ENCODE measurements at regions not wholly inside any gene's neighbourhood (a gene's known extent, or its start where the extent isn't known, plus 50 kb on each side); places are given as distances from the start of the nearest gene placed in this dataset.

- FAIRE-seq (no peak), DNase-seq (ENCODE audit: low read depth in 1 of 2, low spot score in 1 of 2) (no peak), ATAC-seq (no peak)
- Histone ChIP-seq H3K9me3 (no peaks in the 10 kb centered on the region), H3K4me1 (no peaks in the 10 kb centered on the region), H3K4me2 (no peak overlapping the region), H3K27ac (no peak overlapping the region), H3K4me3 (no peak overlapping the region)
- POLR2A ChIA-PET = no interaction called here
- 66% methylated on average over 12 of the region's 13 CpGs for WGBS (ENCODE audit: missing lambda C conversion rate)
- TF ChIP-seq MAFK (IDR thresholded peaks at IDR 0.05; ENCODE audit: partially characterized antibody) (no peak), CEBPB (IDR thresholded peaks at IDR 0.05) (no peak), RARB (CRISPR knock-in tag; IDR thresholded peaks at IDR 0.05) (no peak), HOXB5 (CRISPR knock-in tag; IDR thresholded peaks at IDR 0.05) (no peak)
- CTCF ChIA-PET = no interaction called here
Observed at GRCh38 chr11:69869311-69869939, 50.2 kb upstream of the FGF3 start.

GRCh38 chr11:69870766-69871165, 51.5 kb upstream of the FGF3 start:
- ChIA-PET CTCF (no interaction called here), POLR2A (no interaction called here)
- no peak for DNase-seq (ENCODE audit: low read depth in 1 of 2, low spot score in 1 of 2)
- no peak for ATAC-seq
- H3K27ac ChIP-seq = no peak overlapping the region
- WGBS (ENCODE audit: missing lambda C conversion rate) = 49% methylated on average over 3 of the region's 3 CpGs
- no peaks in the 10 kb centered on the region for H3K4me1 ChIP-seq
- no peak overlapping the region for H3K4me3 ChIP-seq
- FAIRE-seq = no peak
- TF ChIP-seq NR3C1 (IDR thresholded peaks at IDR 0.05) (no peak), JUN (IDR thresholded peaks at IDR 0.05) (no peak)
- H3K9me3 ChIP-seq = no peaks in the 10 kb centered on the region
- no peak overlapping the region for H3K4me2 ChIP-seq

GRCh38 chr11:69873166-69874077, 54.2 kb upstream of the FGF3 start:
- CTCF ChIA-PET = interaction anchor here (0.8 to 2.0 kb wide), 10 partner anchors 14 to 323 kb away, joined by 3 to 7 read pairs (median 3); no protein-coding TSS in a partner anchor
- no peak for FAIRE-seq
- TF ChIP-seq GATA3 (IDR thresholded peaks at IDR 0.05; ENCODE audit: borderline replicate concordance) (no peak), HOXB5 (CRISPR knock-in tag; IDR thresholded peaks at IDR 0.05) (no peak), HMGXB4 (CRISPR knock-in tag; IDR thresholded peaks at IDR 0.05; ENCODE audit: borderline replicate concordance) (no peak), BHLHE40 (IDR thresholded peaks at IDR 0.05; ENCODE audit: low read depth, low read length) (no peak), JUN (IDR thresholded peaks at IDR 0.05) (no peak), NR3C1 (IDR thresholded peaks at IDR 0.05) (no peak), ZC3H11A (IDR thresholded peaks at IDR 0.05) (no peak), EHMT2 (IDR thresholded peaks at IDR 0.05; ENCODE audit: low read depth) (no peak), CHD4 (IDR thresholded peaks at IDR 0.05; ENCODE audit: borderline replicate concordance) (no peak), PBX3 (IDR thresholded peaks at IDR 0.05) (no peak), HES2 (IDR thresholded peaks at IDR 0.05) (no peak), ATOH8 (CRISPR knock-in tag; IDR thresholded peaks at IDR 0.05; ENCODE audit: low read depth) (no peak), SMC3 (IDR thresholded peaks at IDR 0.05) (no peak), TFCP2L1 (CRISPR knock-in tag; IDR thresholded peaks at IDR 0.05) (no peak), MAZ (IDR thresholded peaks at IDR 0.05; ENCODE audit: borderline replicate concordance, low read depth, low read length) (no peak), NFE2L2 (conservative IDR thresholded peaks at IDR 0.05; ENCODE audit: low read length) (no peak)

More at GRCh38 chr11:69873166-69874077, 54.2 kb upstream of the FGF3 start:
- H3K4me1 ChIP-seq = no peaks in the 10 kb centered on the region
- H3K27ac ChIP-seq = no peak overlapping the region
- H3K4me3 ChIP-seq = no peak overlapping the region
- no peaks in the 10 kb centered on the region for H3K9me3 ChIP-seq
- ATAC-seq (no peak; a peak in 2 of 6 replicates), DNase-seq (ENCODE audit: low read depth in 1 of 2, low spot score in 1 of 2) (no peak)
- 78% methylated on average over 15 of the region's 15 CpGs for WGBS (ENCODE audit: missing lambda C conversion rate)
- POLR2A ChIA-PET = no interaction called here
- no peak overlapping the region for H3K4me2 ChIP-seq

Measured in A549 (cell line).